HFF-Myc (cell line): ENCODE measurements at regions not wholly inside any gene's neighbourhood (a gene's known extent, or its start where the extent isn't known, plus 50 kb on each side); places are given as distances from the start of the nearest gene placed in this dataset.

ENCODE experiments used
- DNase-seq: peaks from one replicate; pipeline ENCODE4 v3.0.0-alpha.2; 2011; ENCODE audit warnings: low read depth; ENCODE audit errors: extremely low read depth
- H3K4me3 ChIP-seq: replicated peaks from 2 replicates; pipeline ENCODE4 v1.5.1; 2011; ENCODE audit warnings: low read depth, mild to moderate bottlenecking, control low read depth, low read length
- CTCF ChIP-seq: IDR thresholded peaks from 2 replicates; pipeline ENCODE4 v1.5.1; 2012; ENCODE audit warnings: mild to moderate bottlenecking, low read depth, low read length, control low read depth; ENCODE audit errors: missing control alignments

- no peak overlapping the region for H3K4me3 ChIP-seq
- DNase-seq, result no peak
- TF ChIP-seq CTCF, result no peak
Observed at GRCh38 chr5:128626536-128627090, 88.6 kb upstream of the FBN2 start.

GRCh38 chr5:128627939-128628338 lies 89.9 kb upstream of the FBN2 start:
- no peak overlapping the region for H3K4me3 ChIP-seq
- DNase-seq, result no peak
- TF ChIP-seq CTCF, result no peak

GRCh38 chr5:128629157-128629556 lies 91.1 kb upstream of the FBN2 start:
- no peak for DNase-seq
- no peak for TF ChIP-seq CTCF
- no peak overlapping the region for H3K4me3 ChIP-seq

GRCh38 chr5:128630121-128630520 lies 92.1 kb upstream of the FBN2 start:
- TF ChIP-seq CTCF, result no peak

GRCh38 chr5:128631771-128632170 lies 93.7 kb upstream of the FBN2 start:
- no peak for DNase-seq
- TF ChIP-seq CTCF, result no peak
- H3K4me3 ChIP-seq, result no peak overlapping the region

More at GRCh38 chr5:128630121-128630520, 92.1 kb upstream of the FBN2 start:
- H3K4me3 ChIP-seq, result no peak overlapping the region
- no peak for DNase-seq

- TF ChIP-seq CTCF, result no peak
- H3K4me3 ChIP-seq, result no peak overlapping the region
Observed at GRCh38 chr5:128632264-128632663, 94.2 kb upstream of the FBN2 start.

GRCh38 chr5:128633901-128634300 lies 95.9 kb upstream of the FBN2 start:
- no peak overlapping the region for H3K4me3 ChIP-seq
- no peak for DNase-seq
- TF ChIP-seq CTCF, result no peak

More at GRCh38 chr5:128632264-128632663, 94.2 kb upstream of the FBN2 start:
- no peak for DNase-seq
